ENCODE measurements at regions not wholly inside any gene's neighbourhood (a gene's known extent, or its start where the extent isn't known, plus 50 kb on each side); places are given as distances from the start of the nearest gene placed in this dataset.

DNA sequence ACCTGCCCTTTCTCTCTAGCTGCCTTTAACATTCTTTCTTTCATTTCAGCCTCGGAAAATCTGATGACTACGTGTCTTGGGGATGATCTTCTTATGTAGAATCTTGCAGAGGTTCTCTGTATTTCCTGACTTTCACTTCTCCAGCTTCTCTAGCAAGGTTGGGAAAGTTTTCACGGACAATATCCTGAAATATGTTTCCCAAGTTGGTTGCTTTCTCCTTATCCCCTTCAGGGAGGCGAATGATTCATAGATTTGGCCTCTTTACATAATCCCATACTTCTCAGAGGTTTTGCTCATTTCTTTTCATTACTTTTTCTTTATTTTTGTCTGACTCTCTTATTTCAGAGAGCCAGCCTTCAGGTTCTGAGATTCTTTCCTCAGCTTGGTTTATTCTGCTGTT is 62.1 kb upstream of the CCDC54 start:
- TF ChIP-seq, protein P1, sequence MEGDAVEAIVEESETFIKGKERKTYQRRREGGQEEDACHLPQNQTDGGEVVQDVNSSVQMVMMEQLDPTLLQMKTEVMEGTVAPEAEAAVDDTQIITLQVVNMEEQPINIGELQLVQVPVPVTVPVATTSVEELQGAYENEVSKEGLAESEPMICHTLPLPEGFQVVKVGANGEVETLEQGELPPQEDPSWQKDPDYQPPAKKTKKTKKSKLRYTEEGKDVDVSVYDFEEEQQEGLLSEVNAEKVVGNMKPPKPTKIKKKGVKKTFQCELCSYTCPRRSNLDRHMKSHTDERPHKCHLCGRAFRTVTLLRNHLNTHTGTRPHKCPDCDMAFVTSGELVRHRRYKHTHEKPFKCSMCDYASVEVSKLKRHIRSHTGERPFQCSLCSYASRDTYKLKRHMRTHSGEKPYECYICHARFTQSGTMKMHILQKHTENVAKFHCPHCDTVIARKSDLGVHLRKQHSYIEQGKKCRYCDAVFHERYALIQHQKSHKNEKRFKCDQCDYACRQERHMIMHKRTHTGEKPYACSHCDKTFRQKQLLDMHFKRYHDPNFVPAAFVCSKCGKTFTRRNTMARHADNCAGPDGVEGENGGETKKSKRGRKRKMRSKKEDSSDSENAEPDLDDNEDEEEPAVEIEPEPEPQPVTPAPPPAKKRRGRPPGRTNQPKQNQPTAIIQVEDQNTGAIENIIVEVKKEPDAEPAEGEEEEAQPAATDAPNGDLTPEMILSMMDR (IDR thresholded peaks at IDR 0.05; ENCODE audit: partially characterized antibody, unreplicated experiment), result no peak
- Mint-ChIP-seq H3K4me3 (ENCODE audit: unreplicated experiment) (no peak overlapping the region), H3K27me3 (ENCODE audit: unreplicated experiment) (no peaks in the 10 kb centered on the region), H3K36me3 (ENCODE audit: unreplicated experiment) (no peaks in the 10 kb centered on the region), H3K4me1 (ENCODE audit: low read depth, unreplicated experiment) (peaks cover 7% of the 10 kb centered on the region), H3K9me3 (ENCODE audit: unreplicated experiment) (peaks cover 5% of the 10 kb centered on the region), H3K27ac (ENCODE audit: unreplicated experiment) (no peak overlapping the region)
- DNase-seq, result no peak

DNA sequence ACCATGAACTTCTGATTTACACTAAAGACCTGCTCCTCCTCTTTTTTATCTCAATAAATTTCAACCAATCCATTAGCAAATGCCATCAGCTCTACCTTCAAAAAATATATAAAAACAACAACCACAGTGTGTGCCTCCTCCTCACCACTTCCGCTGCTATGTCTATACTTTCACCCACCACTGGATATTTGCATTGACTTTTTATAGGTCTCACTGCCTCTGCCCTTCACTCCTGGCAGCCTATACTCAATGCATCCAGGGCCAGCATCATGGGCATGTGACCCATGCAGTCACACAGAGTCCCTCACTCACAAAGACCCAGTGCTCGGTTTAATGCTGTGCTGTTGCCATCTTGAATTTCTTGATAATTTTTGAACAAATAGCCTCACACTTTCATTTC is 53.5 kb upstream of the CCDC54 start:
- H3K9me3 Mint-ChIP-seq (ENCODE audit: unreplicated experiment), result peaks cover 4% of the 10 kb centered on the region
- DNase-seq, result no peak
- no peak overlapping the region for H3K27ac Mint-ChIP-seq (ENCODE audit: unreplicated experiment)
- H3K36me3 Mint-ChIP-seq (ENCODE audit: unreplicated experiment), result no peaks in the 10 kb centered on the region
- peaks cover 6% of the 10 kb centered on the region for H3K27me3 Mint-ChIP-seq (ENCODE audit: unreplicated experiment)
- TF ChIP-seq, protein P1 (IDR thresholded peaks at IDR 0.05; ENCODE audit: partially characterized antibody, unreplicated experiment), result no peak
- H3K4me3 Mint-ChIP-seq (ENCODE audit: unreplicated experiment), result no peak overlapping the region
- no peaks in the 10 kb centered on the region for H3K4me1 Mint-ChIP-seq (ENCODE audit: low read depth, unreplicated experiment)

DNA sequence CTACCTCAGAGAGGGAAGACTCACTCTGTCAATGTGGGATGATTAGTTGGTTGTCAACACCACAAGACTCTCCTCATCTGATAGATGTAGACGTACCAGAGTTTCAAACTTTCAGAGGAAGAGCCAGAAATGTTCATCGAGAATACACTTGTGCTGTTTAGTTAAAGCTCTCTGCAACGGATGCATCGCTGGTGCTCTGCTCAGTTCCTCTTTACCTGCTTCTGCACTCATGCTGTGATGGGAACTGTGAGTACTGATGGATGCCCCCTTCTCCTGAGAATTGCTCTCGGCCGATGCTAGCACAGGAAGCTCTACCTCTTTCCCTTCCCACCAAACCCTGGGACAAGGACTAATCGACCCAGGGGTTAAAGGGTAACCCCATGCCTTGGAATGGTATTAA is 51.8 kb upstream of the CCDC54 start:
- no peak for DNase-seq
- Mint-ChIP-seq H3K27ac (ENCODE audit: unreplicated experiment) (no peak overlapping the region), H3K9me3 (ENCODE audit: unreplicated experiment) (peaks cover 4% of the 10 kb centered on the region), H3K4me3 (ENCODE audit: unreplicated experiment) (no peak overlapping the region), H3K36me3 (ENCODE audit: unreplicated experiment) (no peaks in the 10 kb centered on the region), H3K4me1 (ENCODE audit: low read depth, unreplicated experiment) (no peaks in the 10 kb centered on the region), H3K27me3 (ENCODE audit: unreplicated experiment) (peaks cover 6% of the 10 kb centered on the region)
- TF ChIP-seq, protein P1 (IDR thresholded peaks at IDR 0.05; ENCODE audit: partially characterized antibody, unreplicated experiment), result no peak

Data from glutamatergic neuron (in vitro differentiated cells).